PFSK-1 (cell line): ENCODE measurements at regions not wholly inside any gene's neighbourhood (a gene's known extent, or its start where the extent isn't known, plus 50 kb on each side); places are given as distances from the start of the nearest gene placed in this dataset.

Source experiments
- POLR2AphosphoS5 ChIP-seq: IDR thresholded peaks from 2 replicates; pipeline ENCODE4 v1.6.1; 2012; ENCODE audit warnings: low read depth, mild to moderate bottlenecking, control low read depth, low read length, moderate library complexity
- TAF1 ChIP-seq: IDR thresholded peaks from 2 replicates; pipeline ENCODE4 v1.6.1; 2012; ENCODE audit warnings: low read length, control low read depth, borderline replicate concordance; ENCODE audit not compliant: insufficient read depth

DNA sequence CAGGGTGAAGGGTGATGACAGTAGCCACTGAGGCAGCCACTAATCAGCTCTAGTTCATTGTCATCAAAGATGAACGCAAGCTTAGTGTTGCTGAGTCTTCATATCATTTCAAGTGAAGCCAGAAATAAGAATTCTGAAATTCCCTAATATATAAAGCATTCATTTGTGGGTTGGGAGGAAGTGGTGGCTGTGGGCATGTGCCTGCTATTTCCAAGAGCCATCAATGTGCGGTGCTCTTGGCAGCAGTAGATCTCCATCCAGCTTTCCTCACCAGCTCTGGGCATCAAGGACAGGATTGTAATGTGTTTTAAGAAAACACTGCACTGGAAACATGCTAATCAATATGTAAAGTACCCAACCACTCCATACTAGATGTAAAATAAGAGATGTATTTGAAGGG is 202.5 kb upstream of the AHR start:
- TF ChIP-seq TAF1 (no peak), POLR2AphosphoS5 (no peak)
